ENCODE measurements at regions not wholly inside any gene's neighbourhood (a gene's known extent, or its start where the extent isn't known, plus 50 kb on each side); places are given as distances from the start of the nearest gene placed in this dataset.
"Not testable (repeated sequence)": the region's sequence is repeated elsewhere in the genome, so short reads cannot be mapped to it uniquely, and the experiment has no call there.

DNA sequence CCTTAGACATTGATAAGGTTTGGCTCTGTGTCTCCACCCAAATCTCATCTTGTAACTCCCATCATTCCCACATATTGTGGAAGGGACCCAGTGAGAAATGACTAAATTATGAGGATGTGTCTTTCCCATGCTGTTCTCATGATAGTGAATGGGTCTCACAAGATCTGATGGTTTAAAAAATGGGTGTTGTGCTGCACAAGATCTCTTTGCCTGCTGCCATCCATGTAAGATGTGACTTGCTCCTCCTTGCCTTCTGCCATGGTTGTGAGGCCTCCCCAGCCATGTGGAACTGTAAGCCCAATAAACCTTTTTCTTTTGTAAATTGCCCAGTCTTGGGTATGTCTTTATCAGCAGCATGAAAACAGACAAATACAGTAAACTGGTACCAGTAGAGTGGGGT lies 206.1 kb upstream of the KCND2 start:
- TF ChIP-seq, protein P1, sequence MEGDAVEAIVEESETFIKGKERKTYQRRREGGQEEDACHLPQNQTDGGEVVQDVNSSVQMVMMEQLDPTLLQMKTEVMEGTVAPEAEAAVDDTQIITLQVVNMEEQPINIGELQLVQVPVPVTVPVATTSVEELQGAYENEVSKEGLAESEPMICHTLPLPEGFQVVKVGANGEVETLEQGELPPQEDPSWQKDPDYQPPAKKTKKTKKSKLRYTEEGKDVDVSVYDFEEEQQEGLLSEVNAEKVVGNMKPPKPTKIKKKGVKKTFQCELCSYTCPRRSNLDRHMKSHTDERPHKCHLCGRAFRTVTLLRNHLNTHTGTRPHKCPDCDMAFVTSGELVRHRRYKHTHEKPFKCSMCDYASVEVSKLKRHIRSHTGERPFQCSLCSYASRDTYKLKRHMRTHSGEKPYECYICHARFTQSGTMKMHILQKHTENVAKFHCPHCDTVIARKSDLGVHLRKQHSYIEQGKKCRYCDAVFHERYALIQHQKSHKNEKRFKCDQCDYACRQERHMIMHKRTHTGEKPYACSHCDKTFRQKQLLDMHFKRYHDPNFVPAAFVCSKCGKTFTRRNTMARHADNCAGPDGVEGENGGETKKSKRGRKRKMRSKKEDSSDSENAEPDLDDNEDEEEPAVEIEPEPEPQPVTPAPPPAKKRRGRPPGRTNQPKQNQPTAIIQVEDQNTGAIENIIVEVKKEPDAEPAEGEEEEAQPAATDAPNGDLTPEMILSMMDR (IDR thresholded peaks at IDR 0.05; ENCODE audit: low read depth, low read length, missing input control), result not testable (repeated sequence)
- not testable (repeated sequence) for TF ChIP-seq RAD21 (IDR thresholded peaks at IDR 0.05); GABPA (IDR thresholded peaks at IDR 0.05 in 1 of 2, conservative IDR thresholded peaks at IDR 0.05 in 1 of 2); TAF1 (conservative IDR thresholded peaks at IDR 0.05)
- TF ChIP-seq, protein P2, sequence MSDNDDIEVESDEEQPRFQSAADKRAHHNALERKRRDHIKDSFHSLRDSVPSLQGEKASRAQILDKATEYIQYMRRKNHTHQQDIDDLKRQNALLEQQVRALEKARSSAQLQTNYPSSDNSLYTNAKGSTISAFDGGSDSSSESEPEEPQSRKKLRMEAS (IDR thresholded peaks at IDR 0.05), result not testable (repeated sequence)

Data from liver (tissue), 3 donors.